Right atrium auricular region (tissue), 2 donors: ENCODE measurements at regions not wholly inside any gene's neighbourhood (a gene's known extent, or its start where the extent isn't known, plus 50 kb on each side); places are given as distances from the start of the nearest gene placed in this dataset.

Experiments
- DNase-seq: peaks from one replicate; pipeline ENCODE4 v3.0.0-alpha.2; 2019; ENCODE audit warnings: low spot score
- H3K27ac ChIP-seq, 2 donors: fragments of 200-600 bp; sonication (generic); 1 replicate in 1 of 2; 2 replicates in 1 of 2; pipeline ENCODE4 v1.5.1; 2016 to 2019
- H3K27me3 ChIP-seq, 2 donors: fragments of 200-600 bp; sonication (generic); one replicate each; pipeline versions ENCODE4 v1.5.1 to v1.6.0; 2017 to 2019
- H3K36me3 ChIP-seq: fragments of 200-600 bp; sonication (generic); one replicate; pipeline ENCODE4 v1.5.1; 2016
- H3K4me1 ChIP-seq, 2 donors: fragments of 200-600 bp; sonication (generic); one replicate each; pipeline versions ENCODE4 v1.5.1 to v1.6.0; 2017 to 2019
- H3K4me3 ChIP-seq, 2 donors: fragments of 200-600 bp; sonication (generic); 1 replicate in 1 of 2; 2 replicates in 1 of 2; pipeline ENCODE4 v1.5.1; 2017 to 2019; ENCODE audit warnings: mild to moderate bottlenecking in 1 of 2, moderate library complexity in 1 of 2
- H3K9me3 ChIP-seq, 2 donors: fragments of 200-600 bp; sonication (generic); one replicate each; pipeline ENCODE4 v1.5.1; 2019
- CTCF ChIP-seq, 2 donors: fragments of 200-600 bp; sonication (generic); IDR thresholded peaks; one replicate each; pipeline ENCODE4 v1.5.1; 2019; ENCODE audit warnings: antibody characterized with exemption in 2 of 2

GRCh38 chr13:71924931-71925330 is 57.9 kb upstream of the DACH1 start:
- no peak for TF ChIP-seq CTCF (IDR thresholded peaks at IDR 0.05)
- DNase-seq, result no peak
- Histone ChIP-seq H3K4me1 (no peaks in the 10 kb centered on the region), H3K27me3 (no peaks in the 10 kb centered on the region), H3K36me3 (no peaks in the 10 kb centered on the region), H3K9me3 (no peaks in the 10 kb centered on the region), H3K27ac (no peak overlapping the region), H3K4me3 (no peak overlapping the region)

GRCh38 chr13:71922194-71922593 is 55.2 kb upstream of the DACH1 start:
- Histone ChIP-seq H3K27ac (no peak overlapping the region), H3K36me3 (no peaks in the 10 kb centered on the region), H3K4me3 (no peak overlapping the region), H3K4me1 (no peaks in the 10 kb centered on the region), H3K27me3 (no peaks in the 10 kb centered on the region), H3K9me3 (no peaks in the 10 kb centered on the region)
- DNase-seq, result no peak
- TF ChIP-seq CTCF (IDR thresholded peaks at IDR 0.05), result no peak
